ENCODE measurements at regions not wholly inside any gene's neighbourhood (a gene's known extent, or its start where the extent isn't known, plus 50 kb on each side); places are given as distances from the start of the nearest gene placed in this dataset.

- TF ChIP-seq CTCF (IDR thresholded peaks at IDR 0.05; ENCODE audit: control extremely low read depth in 1 of 3, insufficient read depth in 1 of 3, low read depth in 1 of 3, low read length in 3 of 3): no peak
- TF ChIP-seq RFX5 (IDR thresholded peaks at IDR 0.05; ENCODE audit: borderline replicate concordance, low read depth, low read length): no peak
- no peak for TF ChIP-seq SRF (IDR thresholded peaks at IDR 0.05; ENCODE audit: low read depth, low read length)
- no peak for TF ChIP-seq KDM4A (IDR thresholded peaks at IDR 0.05; ENCODE audit: low read depth, low read length, severe bottlenecking)
- no peak for TF ChIP-seq SIX5 (IDR thresholded peaks at IDR 0.05; ENCODE audit: low read depth, low read length)
- no peak for TF ChIP-seq POLR2AphosphoS5 (IDR thresholded peaks at IDR 0.05; ENCODE audit: low read depth, low read length)
Measured at GRCh38 chr2:5982903-5983265, 290.7 kb downstream of the SOX11 start (continued).

Measured in H1 (cell line).